ENCODE measurements at regions not wholly inside any gene's neighbourhood (a gene's known extent, or its start where the extent isn't known, plus 50 kb on each side); places are given as distances from the start of the nearest gene placed in this dataset.

DNA sequence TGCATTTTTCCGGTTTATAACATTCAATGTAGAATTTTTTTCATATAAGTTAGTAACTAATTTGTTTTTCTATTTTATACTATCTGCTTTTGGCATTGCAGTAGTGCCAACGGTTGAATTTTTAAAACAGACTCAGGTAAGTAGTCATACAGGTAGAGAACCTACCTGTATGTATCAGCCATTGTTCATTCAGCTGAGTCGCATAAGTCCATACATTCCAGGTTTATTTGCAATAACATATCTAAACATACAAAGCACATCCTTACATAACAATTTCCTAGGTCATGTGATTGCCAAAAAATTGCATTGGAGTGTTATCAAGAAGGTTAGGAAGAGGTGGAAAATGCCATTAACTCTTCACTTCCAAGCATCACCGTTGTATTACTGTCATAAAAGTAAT lies 1059.3 kb upstream of the CNTN5 start:
- DNase-seq (ENCODE audit: low read depth in 2 of 2) = no peak

DNA sequence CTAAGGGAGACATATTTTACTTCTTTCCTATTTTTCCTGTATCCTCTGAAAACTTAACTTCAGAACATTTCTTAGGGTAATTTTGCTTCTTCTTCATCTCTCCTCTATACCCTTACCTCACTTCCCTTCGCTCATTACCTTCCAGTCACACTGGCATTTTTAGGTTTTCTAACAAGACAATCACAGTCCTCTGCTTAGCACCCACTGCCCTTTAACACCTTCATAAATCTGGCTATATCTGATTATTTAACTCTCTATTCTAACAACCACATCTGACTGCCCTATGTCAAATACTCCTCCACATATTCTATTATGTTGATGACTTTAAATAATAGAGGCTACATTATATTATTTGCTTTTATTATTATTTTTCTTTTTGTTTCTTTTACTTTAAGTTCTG lies 1058.0 kb upstream of the CNTN5 start:
- no peak for DNase-seq (ENCODE audit: low read depth in 2 of 2)

DNA sequence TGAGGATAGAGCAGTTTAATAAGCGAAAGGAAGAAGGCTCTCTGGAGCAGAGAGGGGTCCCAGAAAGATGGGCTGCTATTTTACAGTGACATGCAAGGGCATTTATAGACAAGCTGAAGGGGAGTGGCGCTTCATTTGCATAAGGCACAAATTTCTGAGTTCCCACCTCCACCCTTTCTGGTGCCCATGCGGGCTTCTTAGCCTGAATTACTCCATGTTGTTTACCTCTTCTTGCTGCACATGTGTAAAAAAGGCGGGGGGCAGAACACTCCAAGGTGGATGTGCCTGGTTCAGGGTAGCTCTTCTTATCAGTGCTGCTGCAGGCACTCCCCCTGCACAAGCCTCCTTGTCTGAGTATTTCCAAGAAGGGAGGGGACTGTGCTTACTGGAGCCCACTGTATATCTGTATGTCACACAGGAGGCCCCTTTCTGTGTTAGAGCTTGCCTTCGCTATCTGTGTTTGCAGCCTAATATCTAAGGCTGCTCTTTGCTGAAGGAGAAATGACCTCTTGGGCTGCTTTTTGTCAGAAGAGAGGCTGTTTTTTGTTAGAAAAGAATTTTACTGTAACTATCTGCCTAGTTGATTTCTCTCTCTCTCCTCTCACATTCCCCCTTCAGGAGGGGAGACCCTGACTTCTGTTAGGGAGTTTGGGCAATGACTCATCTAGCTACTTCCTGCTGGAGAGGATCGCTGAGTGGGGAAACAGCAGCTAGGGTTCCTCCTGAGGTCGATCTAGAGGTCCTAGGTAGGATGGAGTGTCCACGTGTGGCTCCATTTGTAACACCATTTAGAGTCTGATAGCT lies 1057.0 kb upstream of the CNTN5 start:
- no peak for DNase-seq (ENCODE audit: low read depth in 2 of 2)

DNA sequence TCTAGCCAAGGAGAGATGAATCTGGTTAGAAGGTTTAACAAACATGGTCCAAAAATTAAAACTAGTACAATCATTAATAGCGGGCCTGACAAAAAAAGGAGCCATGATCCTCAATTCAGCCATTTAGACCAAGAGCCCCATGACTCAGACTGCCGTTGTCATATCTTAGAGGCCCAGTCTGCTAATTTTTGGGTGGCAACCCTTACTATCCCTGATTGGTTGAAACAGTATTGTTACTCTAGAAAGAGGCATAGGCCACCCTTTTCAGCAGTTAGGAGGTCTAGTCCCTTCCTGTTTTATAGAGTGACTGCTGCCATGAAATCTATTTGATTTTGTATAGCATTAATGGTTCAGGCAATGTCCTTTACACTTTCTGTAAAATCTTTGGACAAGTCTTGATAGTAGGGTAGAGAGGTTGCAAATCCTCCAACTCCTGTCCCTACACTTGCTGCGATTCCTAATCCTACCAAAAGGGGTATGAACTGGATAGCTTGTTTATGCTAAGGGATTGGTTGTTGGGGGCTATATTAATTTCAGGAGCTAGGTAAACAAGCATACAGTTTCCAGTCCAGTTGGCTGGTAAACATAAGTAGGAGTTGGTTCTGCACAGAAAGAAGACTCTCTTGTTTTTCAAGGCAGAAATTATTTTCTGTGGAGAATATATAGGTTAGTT lies 1056.3 kb upstream of the CNTN5 start:
- no peak for DNase-seq (ENCODE audit: low read depth in 2 of 2)

DNA sequence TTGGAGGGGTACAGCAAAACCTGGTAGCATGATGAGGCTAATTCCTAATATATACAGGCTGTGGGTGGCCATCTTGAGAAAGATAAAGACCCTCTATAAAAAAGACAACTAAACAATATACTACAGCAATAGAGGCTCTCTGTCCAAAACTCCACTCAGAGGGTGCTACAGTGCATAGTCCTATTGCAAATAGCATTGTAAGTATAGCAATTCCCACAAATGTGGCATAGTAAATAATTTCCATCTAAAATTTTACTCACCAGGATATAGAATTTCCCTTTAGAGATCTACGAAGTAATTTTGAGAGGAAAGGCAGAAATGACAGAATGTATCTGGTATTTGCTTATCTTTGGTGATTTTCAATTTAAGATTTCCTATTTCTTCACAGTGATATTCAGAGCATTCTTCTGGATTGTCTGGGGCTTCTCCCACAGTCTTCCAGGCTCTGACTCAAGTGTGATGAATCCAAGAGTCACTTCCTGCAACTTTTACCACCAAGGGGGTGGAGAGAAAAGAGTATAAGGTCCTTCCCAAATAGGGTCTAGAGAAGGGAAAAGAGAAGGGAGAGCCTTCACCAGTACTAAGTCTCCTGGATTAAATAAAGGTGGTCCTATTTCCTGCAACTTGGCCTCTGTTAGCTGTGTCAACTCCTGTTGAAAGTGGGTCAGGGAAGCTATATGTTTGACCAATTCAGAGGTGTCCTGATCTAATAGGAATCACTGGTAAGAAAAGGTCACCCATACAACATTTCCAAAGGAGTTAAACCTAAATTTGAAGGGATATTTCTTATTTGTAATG lies 1054.7 kb upstream of the CNTN5 start:
- no peak for DNase-seq (ENCODE audit: low read depth in 2 of 2)

DNA sequence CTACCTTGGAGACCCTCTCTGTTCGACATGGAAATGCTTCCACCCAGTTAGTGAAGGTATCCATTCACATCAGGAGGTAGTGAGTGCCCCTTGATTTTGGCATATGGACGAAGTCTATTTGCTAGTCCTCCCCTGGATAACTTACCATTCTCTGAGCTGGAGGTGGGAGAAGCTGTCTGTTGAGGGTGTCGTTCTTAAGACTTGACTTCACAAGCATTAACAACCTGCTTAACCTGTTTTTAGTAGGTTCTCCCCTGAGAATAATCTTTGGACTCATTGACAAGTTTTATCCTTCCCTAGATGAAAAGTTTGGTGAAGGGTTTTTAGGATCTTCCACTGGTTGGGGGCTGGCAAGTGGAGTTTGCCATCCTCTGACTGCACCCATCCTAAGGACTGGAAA lies 1053.8 kb upstream of the CNTN5 start:
- DNase-seq (ENCODE audit: low read depth in 2 of 2) = no peak

DNA sequence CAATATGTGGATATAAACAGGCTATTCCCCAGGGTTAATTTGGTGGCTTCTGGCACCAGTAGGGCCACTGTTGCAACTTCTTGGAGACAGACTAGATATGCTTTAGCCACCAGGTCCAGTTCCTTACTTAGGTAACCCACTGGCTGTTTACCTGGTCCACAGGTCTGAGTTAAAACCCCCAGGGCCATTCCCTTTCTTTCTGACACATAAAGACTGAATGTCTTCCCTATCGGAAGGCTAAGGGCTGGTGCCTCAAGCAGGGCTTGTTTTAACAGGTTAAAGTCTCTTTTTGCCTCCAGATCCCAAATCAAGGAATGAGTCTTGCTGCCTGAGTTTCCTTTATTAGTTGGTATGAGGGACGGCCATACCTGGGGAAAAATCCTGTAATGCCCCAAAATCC lies 1052.7 kb upstream of the CNTN5 start:
- no peak for DNase-seq (ENCODE audit: low read depth in 2 of 2)

DNA sequence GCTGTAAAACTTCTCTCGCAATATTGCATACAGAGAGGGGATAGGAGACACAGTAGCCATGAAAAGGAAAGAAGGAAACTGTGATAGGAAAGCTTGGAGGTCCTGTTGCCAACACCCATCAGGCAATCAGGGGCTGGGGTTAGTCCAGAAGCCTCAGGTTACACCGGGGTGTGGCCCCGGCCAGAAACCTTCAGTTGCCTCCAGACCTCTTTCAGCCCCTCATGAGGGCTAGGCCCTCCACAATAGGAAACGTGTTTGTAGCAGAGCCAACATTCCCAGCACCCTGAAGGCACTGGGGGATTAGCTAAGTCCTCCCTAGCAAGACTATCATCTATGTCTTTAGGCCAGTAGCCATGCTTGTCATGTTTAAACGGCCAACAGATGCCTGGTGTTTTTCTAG lies 1048.0 kb upstream of the CNTN5 start:
- no peak for DNase-seq (ENCODE audit: low read depth in 2 of 2)

DNA sequence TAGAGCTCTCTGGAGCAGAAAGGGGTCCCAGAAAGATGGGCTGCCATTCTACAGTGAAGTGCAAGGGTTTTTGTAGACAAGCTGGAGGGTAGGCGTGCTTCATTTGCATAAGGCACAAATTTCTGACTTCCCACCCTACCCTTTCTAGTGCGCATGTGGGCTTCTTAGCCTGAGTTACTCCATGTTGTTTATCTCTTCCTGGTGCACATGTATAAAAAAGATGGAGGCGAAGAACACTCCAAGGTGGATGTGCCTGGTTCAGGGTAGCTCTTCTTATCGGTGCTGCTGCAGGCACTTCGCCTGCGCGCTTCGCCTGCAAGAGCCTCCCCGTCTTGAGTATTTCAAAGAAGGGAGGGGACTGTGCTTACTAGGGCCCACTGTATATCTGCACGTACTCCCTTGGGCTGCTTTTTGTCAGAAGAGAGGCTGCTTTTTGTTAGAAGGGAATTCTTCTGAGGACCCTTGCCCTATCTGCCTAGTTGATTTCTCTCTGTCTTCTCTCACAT lies 1047.3 kb upstream of the CNTN5 start:
- no peak for DNase-seq (ENCODE audit: low read depth in 2 of 2)

DNA sequence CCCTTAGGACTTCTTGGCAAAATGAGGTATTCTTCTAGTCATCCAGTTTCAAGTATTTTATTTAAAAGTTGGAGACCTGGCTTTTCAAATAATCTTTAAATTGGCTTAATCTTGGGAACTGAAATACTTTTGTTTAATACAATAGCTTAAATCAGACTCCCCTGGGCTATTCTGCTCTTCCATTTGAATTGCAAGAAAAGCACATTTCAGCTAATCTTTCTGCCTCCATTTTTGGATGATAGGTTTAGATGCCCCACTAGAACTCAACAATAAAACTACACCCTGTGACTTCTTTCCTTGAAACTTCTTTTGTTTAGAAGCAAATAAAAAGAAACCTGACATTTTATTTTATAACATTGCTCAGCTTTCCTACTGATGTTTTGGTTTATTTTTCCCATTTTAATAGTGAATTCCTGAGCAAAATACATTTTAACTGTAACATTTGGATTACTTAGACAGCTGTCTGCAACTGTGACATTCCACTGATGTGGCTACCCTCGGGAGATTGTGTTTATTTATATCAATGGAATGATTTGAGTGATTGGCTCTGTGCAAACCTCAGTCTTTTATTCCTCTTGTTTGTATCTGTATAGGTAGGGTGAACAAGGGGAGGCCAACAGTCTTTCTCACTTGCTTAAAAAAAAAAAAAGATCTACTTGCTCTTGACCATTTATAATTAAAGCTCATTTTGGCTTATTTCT lies 1045.8 kb upstream of the CNTN5 start:
- no peak for DNase-seq (ENCODE audit: low read depth in 2 of 2)

DNA sequence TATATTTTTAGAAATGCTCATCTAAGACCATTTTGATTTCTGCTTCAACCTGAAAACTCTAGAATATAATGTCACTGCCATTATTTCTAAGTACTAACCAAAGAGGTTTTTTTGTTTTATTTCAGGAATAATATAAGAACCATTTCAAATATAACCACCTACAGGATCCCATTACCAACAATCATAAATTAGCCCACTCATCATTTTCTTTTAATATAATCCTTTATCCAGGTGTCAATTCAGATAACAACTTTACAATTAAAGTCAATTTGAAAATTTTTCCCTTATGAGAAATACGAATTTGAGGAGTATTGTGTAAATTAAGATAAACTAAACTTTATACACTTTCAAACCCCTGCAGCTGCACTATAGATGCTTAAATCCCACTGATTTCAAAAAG lies 1043.0 kb upstream of the CNTN5 start:
- no peak for DNase-seq (ENCODE audit: low read depth in 2 of 2)

DNA sequence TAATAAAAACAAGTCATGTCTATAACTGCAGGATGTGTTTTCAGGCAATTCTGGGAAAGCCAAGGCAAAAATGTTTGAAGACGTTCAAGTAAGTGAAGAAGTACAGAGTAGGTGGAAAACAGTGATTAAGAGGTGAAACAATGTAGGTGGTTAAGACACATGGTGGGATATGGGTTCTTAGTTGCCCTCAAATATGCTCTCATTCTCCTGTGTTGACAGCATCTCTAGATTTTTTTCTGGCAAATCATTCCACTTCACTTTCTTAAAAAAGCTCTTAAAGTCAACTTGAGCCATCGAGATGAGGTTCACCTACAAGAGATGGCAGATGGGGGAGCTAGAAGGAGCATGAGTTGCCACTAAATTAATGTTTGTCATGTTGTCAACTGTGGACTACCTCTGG lies 1041.0 kb upstream of the CNTN5 start:
- no peak for DNase-seq (ENCODE audit: low read depth in 2 of 2)

DNA sequence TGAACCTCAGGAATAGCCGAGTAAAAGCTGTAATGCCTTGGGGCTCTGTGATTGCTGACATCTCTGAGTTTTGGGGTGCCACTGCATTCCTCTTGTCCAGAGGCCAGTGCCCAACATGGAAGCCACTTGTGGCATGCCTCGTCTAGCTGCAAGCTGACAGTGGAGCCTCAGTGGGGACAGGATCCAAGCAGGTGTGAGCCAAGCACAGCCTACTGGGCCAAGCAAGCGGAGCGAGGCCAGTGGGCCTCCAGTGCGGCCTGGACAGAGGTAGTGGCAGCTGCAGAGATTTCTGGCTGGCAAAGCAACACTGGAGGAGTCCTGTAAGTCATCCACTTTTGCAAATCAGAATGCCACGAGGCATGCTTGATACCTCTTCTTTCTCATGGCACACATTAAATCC lies 1038.2 kb upstream of the CNTN5 start:
- no peak for DNase-seq (ENCODE audit: low read depth in 2 of 2)

DNA sequence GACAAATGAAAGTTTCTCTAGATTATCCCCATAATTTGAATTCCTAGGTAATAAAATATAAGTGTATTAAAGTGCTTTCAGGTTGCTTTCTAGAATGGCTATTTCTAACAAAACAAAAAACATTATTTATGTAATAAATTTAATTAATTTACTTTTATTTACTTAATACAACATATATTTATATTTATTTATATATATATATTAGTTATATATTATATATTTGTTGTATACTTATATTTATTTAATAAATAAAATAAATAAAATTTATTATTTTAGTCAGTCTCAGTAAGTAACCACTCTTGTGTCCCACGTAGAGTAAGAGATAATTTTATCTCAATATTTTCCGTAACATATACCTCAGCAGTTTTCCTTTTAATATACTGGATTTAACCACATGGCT lies 1031.6 kb upstream of the CNTN5 start:
- DNase-seq (ENCODE audit: low read depth in 2 of 2) = no peak

DNA sequence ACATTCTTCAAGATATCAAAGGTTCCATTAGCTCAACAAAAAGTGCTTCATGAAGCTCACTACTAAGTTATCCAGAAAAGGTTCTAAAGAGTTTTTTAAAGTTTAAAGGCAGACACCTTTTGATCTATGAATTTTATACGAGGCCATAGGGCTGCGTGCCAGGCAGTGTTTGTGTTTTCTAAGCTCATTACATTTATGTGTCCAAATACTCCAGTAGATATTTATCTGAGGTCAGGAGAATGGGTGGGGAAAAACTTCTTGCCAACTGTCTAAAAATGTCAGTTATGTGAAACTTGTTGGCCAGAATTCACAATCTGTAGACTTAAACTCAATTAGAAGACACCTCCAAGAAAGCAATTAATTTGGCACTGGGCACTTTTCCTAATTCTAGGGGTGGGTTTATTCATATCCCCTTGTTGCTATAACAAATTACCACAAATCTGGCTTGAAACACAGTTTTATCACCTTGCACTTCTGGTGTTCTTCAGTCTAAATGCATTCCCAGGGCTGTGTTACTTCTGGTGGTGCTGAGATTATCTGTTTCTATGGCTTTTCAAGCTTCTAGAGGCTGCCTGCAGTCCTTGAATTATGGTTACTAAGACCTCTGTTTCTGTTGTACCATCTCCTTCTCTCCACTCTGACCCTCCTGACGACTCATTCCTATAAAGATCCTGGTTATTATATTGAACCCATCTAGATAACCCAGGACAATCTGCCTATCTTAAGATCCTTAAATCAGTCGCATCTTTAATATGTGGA lies 1030.4 kb upstream of the CNTN5 start:
- DNase-seq (ENCODE audit: low read depth in 2 of 2) = no peak

DNA sequence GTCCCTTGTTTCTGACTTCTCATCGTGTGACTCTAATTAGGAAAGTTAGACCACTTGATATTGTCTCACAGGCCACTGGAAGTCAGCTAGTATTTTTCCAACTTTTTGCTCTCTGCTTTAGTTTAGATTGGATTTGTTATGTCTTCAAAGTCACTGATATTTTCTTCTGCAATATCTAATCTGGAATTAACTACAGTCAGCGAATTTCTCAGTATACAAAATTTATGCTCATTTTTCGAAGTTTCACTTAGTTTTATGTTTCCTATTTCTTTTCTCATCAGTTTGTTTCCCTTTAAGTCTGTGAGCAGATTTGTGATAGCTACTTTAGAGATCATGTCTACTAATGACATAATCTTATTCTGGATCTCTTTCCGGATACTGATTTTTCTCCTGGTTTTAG lies 1027.2 kb upstream of the CNTN5 start:
- DNase-seq (ENCODE audit: low read depth in 2 of 2) = no peak

DNA sequence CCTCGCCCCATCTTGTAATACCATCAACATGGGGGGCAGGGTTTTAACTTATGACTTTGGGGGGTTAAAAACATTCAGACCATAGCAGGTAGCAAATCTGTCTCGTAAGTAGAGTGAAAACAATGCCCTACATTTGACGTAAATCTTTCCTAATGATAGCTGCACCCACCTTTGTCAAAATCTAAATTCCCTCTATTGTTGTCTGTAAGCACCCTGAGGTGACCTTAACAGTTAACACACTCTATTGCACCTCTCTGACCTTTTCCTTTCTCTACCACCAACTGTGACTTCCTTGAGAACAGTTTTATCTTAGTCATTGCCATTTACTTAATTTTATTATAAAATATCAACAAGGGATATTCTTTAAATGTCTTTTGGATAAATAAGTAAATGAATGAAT lies 1024.9 kb upstream of the CNTN5 start:
- DNase-seq (ENCODE audit: low read depth in 2 of 2) = no peak

DNA sequence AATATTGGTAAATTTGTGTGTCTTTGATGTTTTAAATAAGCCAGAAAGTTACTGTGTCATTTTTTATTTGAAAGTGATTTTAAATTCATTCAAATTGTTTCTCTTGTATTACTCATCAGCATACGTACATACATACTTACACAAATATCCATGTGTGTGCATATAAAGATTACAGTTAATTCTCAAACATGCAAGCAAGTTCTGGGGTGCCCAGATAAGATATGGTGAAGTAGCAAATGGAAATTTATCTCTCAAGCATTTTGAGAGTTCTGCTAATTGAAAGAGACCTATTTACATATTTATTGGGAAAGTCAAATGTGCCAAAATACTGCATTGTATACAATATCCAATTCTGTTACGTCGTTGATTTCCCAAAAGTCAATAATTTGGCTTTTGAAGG lies 1024.0 kb upstream of the CNTN5 start:
- no peak for DNase-seq (ENCODE audit: low read depth in 2 of 2)

DNA sequence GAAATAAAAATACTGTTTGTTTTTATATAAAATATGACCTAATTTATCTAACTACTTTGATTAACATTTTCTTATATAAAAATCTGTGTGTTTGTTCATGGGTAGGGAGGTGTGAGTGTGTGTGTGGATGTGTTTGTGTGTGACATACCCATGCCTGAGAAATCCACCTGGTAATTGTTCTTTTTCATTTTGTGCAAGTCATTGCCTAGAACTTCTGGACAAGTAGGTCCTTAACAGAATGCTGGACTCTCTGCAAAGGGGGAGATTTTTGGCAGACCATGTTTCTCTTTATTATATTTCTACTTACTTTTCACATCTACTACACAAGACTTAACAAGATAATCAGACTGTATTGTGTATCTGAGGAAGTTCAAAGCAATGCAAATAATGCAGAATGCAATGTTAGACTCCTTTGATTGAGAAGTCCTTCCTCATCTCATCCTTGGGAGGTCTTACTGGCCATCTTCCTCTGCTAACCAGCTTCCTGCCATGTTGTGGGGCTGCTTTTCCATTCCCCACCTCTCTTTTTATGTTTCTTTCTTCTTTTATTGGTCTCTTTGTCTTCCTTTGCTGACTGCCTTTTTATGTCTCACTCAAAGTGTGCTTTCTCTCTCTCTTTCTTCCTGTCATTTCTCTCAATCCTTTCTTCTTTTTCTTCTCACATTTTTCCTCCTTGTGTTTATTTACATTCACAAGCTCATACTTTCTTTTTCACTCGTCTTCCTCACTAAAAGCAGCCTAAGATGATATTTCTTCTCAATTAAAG lies 1017.0 kb upstream of the CNTN5 start:
- DNase-seq (ENCODE audit: low read depth in 2 of 2) = no peak

DNA sequence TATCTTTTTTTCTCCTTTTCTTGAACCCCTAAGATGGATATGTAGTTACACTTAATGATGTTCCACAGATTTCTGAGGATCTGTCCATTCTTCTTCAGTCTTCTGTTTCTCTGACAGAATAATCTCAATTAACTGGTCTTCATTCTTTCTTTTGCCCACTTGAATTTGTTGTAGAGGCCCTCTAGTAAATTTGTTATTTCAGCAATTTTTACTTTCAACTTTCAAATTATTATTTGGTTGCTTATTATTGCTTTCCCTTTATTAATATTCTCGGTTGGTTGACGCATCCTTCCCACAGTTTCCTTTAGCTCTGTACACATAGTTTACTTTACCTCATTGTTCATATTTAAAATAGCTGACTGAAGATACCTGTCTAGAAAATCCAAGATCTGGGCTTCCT lies 1013.7 kb upstream of the CNTN5 start:
- DNase-seq (ENCODE audit: low read depth in 2 of 2) = no peak

DNA sequence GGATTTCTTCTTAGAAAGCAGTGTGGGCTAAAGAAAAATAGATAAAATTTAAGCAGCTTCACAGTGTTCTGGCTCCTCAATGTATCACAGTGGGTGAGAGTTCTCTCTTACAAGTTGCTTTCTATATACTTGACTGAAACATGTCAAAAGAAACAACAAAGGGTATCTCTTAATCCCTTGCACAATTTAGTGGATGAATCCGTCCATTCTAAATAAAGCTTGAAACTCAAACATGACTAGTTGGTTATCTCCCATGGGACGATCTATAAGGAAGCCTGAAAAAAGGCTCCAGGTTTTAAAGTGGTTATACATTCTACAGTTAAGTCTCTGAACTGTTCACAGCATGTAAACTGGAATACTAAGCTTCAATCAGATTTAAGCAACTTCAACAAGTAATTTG lies 993.1 kb upstream of the CNTN5 start:
- DNase-seq (ENCODE audit: low read depth in 2 of 2) = no peak

Data from activated CD4-positive, alpha-beta T cell treated with anti-CD3 and anti-CD28 coated beads for 24 hours (primary cell).